D721Med (cell line): ENCODE measurements at regions not wholly inside any gene's neighbourhood (a gene's known extent, or its start where the extent isn't known, plus 50 kb on each side); places are given as distances from the start of the nearest gene placed in this dataset.

Source experiments
- DNase-seq: peaks from one replicate; pipeline ENCODE4 v3.0.0; 2011; ENCODE audit warnings: low spot score; ENCODE audit not compliant: insufficient read length
- FAIRE-seq: peaks from 2 replicates; lab custom pipeline; 2011; peaks lifted over from hg19 to GRCh38; lab: Jason Lieb, UNC
- CTCF ChIP-seq: IDR thresholded peaks from 2 replicates; pipeline ENCODE4 v1.5.1; 2012; ENCODE audit warnings: mild to moderate bottlenecking, control low read depth; ENCODE audit not compliant: insufficient read depth; ENCODE audit errors: missing control alignments

- FAIRE-seq (no peak), DNase-seq (no peak)
- TF ChIP-seq CTCF = no peak
Observed at GRCh38 chr15:70197945-70198361, 100.2 kb upstream of the TLE3 start.

DNA sequence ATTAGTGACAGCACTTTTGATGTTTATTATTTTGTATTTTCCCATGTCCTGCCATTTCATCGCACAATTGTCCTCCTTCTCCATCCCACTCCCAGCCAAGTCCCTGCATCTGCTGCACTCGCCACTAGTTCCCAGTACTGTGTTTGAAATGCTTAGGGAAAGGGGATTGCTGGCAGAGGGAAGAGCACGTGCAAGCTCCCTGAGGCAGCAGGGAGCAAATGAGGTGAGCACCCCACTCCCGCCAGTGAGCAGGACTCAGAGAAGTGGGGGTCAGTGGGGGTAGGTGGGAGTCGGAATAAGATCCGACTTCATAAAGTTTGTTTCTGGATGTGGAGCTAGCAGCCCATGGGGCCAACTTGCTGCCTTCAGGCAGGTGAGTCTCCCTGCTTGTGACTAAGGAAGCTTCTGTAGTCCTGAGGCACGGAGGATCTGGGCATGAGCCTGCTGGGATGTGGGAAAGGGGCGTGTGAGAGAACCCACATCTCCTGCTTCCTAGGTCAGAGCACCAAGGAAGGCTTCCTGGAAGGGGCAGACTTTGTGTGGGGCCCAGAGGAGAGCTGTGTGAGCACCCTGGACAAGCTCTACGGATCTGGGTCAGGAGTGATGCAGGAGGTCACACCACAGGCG is 99.7 kb upstream of the TLE3 start:
- TF ChIP-seq CTCF = no peak
- no peak for DNase-seq
- FAIRE-seq = no peak

DNA sequence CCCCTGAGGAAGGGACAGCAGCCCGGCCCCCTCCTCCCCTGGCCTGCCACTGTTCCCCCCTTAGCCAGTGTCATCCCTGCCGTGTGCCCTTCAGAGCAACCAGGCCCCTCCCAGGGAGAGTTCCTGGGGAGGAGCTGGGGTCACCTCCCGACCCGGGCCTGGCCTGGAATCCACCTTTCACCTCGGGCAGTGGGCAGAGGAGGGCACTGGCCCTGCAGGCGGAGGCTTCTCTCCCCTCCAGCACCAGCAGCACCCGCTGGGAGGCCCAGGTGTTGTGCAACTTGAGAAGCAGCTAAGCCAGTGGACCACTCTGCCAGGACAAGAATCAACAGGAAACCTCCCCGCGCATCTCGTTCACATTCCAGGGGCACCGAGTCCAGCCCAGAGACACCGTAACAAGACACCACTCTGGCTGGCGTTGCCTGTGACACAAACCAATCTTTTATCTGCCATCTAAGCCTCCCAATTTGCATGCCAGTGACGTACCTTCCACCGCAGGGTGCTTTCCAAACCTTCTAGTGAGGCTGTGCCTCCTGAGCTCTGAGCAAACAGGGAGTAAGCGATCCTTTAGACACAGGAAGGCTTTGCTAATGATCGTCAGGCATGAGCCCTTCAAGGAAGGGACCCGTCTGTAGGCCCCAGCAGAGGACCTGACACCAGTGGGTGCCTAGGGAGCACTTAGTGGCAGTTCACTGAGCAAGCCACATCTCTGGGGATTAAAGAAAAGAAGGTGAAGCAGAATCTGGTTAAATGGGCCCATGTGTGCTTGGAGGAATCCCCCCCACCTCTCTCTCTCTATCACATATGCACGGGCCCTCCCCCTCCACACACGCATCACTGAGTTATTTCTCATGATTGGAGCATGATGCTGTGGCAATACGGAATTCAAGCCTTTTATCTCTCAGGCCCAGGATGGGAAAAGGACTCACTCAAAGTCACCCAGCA is 98.9 kb upstream of the TLE3 start:
- FAIRE-seq = no peak

DNA sequence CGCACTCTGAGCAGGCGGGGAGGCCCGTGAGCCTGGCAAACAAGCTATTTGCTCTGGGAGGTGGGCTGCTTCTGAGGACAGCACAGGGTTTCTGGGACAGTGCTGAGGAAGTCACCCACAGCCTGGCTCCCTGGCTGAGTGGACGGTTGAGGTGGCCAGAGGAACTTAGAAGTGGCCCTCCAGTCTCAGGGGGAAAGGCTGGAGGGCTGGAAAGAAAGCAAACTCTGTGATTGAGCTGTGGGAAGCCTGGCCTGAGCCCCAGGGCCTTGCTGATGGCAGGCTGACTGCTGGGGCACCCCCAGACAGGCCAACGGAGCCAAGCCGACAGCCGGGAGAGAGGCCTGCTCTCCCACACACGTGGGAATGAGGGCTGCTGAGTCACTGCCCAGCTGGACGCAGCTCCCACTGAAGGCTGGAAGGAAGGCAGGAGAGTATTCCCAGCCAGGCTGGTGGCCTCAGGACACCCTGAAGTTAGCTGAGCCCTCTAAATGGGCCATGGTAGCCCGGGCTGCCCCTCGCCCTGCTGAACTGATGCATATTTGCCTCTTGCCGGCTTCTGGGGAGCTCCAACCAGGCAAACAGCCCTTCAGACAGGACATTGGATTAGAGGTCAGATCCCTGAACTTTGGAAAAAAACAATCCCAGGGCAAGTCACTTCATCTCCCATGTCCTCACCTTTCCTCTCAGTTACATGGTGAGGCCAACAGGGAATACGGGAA is 98.0 kb upstream of the TLE3 start:
- no peak for FAIRE-seq

More for the DNA sequence above, 98.9 kb upstream of the TLE3 start:
- no peak for DNase-seq
- TF ChIP-seq CTCF = no peak

GRCh38 chr15:70195171-70195570 is 97.5 kb upstream of the TLE3 start:
- FAIRE-seq = no peak
- no peak for TF ChIP-seq CTCF
- no peak for DNase-seq

More for the DNA sequence above, 98.0 kb upstream of the TLE3 start:
- no peak for DNase-seq
- TF ChIP-seq CTCF = no peak

GRCh38 chr15:70194266-70194665 is 96.5 kb upstream of the TLE3 start:
- TF ChIP-seq CTCF = no peak
- DNase-seq = no peak
- no peak for FAIRE-seq
